Neural progenitor cell (in vitro differentiated cells): ENCODE measurements at regions not wholly inside any gene's neighbourhood (a gene's known extent, or its start where the extent isn't known, plus 50 kb on each side); places are given as distances from the start of the nearest gene placed in this dataset.

Source experiments
- DNase-seq: peaks from one replicate; pipeline ENCODE4 v3.0.0-alpha.2; 2016; ENCODE audit warnings: low spot score
- H2AFZ ChIP-seq: fragments of 200-600 bp; sonication (generic); replicated peaks from 2 replicates; pipeline ENCODE4 v1.6.1; 2016; ENCODE audit warnings: antibody characterized with exemption
- H3F3A ChIP-seq: fragments of 200-600 bp; sonication (generic); 2 replicates; pipeline ENCODE4 v1.6.1; 2016; ENCODE audit warnings: antibody characterized with exemption, low read depth
- H3K27ac ChIP-seq: fragments of 200-600 bp; sonication (generic); 2 replicates; pipeline ENCODE4 v1.5.1; 2016; ENCODE audit warnings: mild to moderate bottlenecking
- H3K27me3 ChIP-seq: fragments of 200-600 bp; sonication (generic); 2 replicates; pipeline ENCODE4 v1.6.1; 2016; ENCODE audit warnings: mild to moderate bottlenecking, moderate library complexity
- H3K36me3 ChIP-seq: fragments of 200-600 bp; sonication (generic); 2 replicates; pipeline ENCODE4 v1.5.1; 2016
- H3K4me1 ChIP-seq: fragments of 200-600 bp; sonication (generic); 2 replicates; pipeline ENCODE4 v1.6.1; 2016; ENCODE audit warnings: mixed run types
- H3K4me2 ChIP-seq: fragments of 200-600 bp; sonication (generic); 2 replicates; pipeline ENCODE4 v1.6.1; 2016
- H3K4me3 ChIP-seq: fragments of 200-600 bp; sonication (generic); 2 replicates; pipeline ENCODE4 v1.5.1; 2016
- H3K79me2 ChIP-seq: fragments of 200-600 bp; sonication (generic); 2 replicates; pipeline ENCODE4 v1.6.1; 2016; ENCODE audit warnings: low read depth
- H3K9ac ChIP-seq: fragments of 200-600 bp; sonication (generic); 2 replicates; pipeline ENCODE4 v1.6.1; 2016
- H3K9me3 ChIP-seq: fragments of 200-600 bp; sonication (generic); 2 replicates; pipeline ENCODE4 v1.5.1; 2016; ENCODE audit warnings: low read depth
- H4K20me1 ChIP-seq: fragments of 200-600 bp; sonication (generic); 2 replicates; pipeline ENCODE4 v1.6.1; 2016; ENCODE audit warnings: low read depth
- H3K27ac Mint-ChIP-seq: 3 replicates; pipeline ENCODE4 v1.8.0; 2021; ENCODE audit warnings: mixed read lengths
- H3K27me3 Mint-ChIP-seq: 2 replicates; pipeline ENCODE4 v1.8.0; 2022; ENCODE audit warnings: low read depth, mild to moderate bottlenecking, inconsistent platforms, moderate library complexity, mixed read lengths; ENCODE audit not compliant: insufficient read depth
- H3K36me3 Mint-ChIP-seq: 3 replicates; pipeline ENCODE4 v1.8.0; 2021; ENCODE audit warnings: mixed read lengths
- H3K4me1 Mint-ChIP-seq: 3 replicates; pipeline ENCODE4 v1.8.0; 2021; ENCODE audit warnings: mixed read lengths
- H3K4me3 Mint-ChIP-seq: 3 replicates; pipeline ENCODE4 v1.8.0; 2021; ENCODE audit warnings: mild to moderate bottlenecking, moderate library complexity, mixed read lengths
- H3K9me3 Mint-ChIP-seq: 3 replicates; pipeline ENCODE4 v1.8.0; 2020; ENCODE audit warnings: mixed read lengths
- CTCF ChIP-seq: fragments of 200-600 bp; sonication (generic); IDR thresholded peaks from 2 replicates; pipeline ENCODE4 v1.5.1; 2017; ENCODE audit warnings: antibody characterized with exemption, mild to moderate bottlenecking
- EZH2 ChIP-seq: fragments of 200-600 bp; sonication (generic); IDR thresholded peaks from 2 replicates; pipeline ENCODE4 v1.6.1; 2017; ENCODE audit warnings: antibody characterized with exemption, mild to moderate bottlenecking, moderate library complexity
- EZH2phosphoT487 ChIP-seq: fragments of 200-600 bp; sonication (generic); IDR thresholded peaks from 2 replicates; pipeline ENCODE4 v1.6.1; 2017; ENCODE audit warnings: antibody characterized with exemption

GRCh38 chr6:77021778-77022177 lies 441.5 kb downstream of the HTR1B start:
- Histone ChIP-seq H3F3A (no peaks in the 10 kb centered on the region), H3K27me3 (no peaks in the 10 kb centered on the region), H3K4me2 (no peak overlapping the region), H3K9me3 (no peaks in the 10 kb centered on the region), H3K79me2 (no peaks in the 10 kb centered on the region), H3K4me3 (no peak overlapping the region), H3K9ac (no peak overlapping the region), H3K4me1 (no peaks in the 10 kb centered on the region), H2AFZ (no peak overlapping the region), H4K20me1 (no peaks in the 10 kb centered on the region), H3K36me3 (no peaks in the 10 kb centered on the region), H3K27ac (no peak overlapping the region)
- H3K36me3 Mint-ChIP-seq = no peaks in the 10 kb centered on the region
- no peaks in the 10 kb centered on the region for H3K4me1 Mint-ChIP-seq
- no peak overlapping the region for H3K27ac Mint-ChIP-seq
- TF ChIP-seq CTCF (no peak), EZH2phosphoT487 (no peak), EZH2 (no peak)
- no peak overlapping the region for H3K4me3 Mint-ChIP-seq
- H3K27me3 Mint-ChIP-seq = no peaks in the 10 kb centered on the region
- no peaks in the 10 kb centered on the region for H3K9me3 Mint-ChIP-seq
- no peak for DNase-seq

- H3K36me3 ChIP-seq = no peaks in the 10 kb centered on the region
- no peaks in the 10 kb centered on the region for H3F3A ChIP-seq
- TF ChIP-seq EZH2phosphoT487 (no peak), EZH2 (no peak), CTCF (no peak)
- no peaks in the 10 kb centered on the region for H3K4me1 ChIP-seq
- H3K27me3 ChIP-seq = no peaks in the 10 kb centered on the region
- Mint-ChIP-seq H3K4me1 (no peaks in the 10 kb centered on the region), H3K27ac (no peak overlapping the region), H3K4me3 (no peak overlapping the region), H3K36me3 (no peaks in the 10 kb centered on the region), H3K27me3 (no peaks in the 10 kb centered on the region), H3K9me3 (no peaks in the 10 kb centered on the region)
- no peak overlapping the region for H3K9ac ChIP-seq
- no peak overlapping the region for H3K27ac ChIP-seq
- H3K79me2 ChIP-seq = no peaks in the 10 kb centered on the region
- H3K4me2 ChIP-seq = no peak overlapping the region
- H3K4me3 ChIP-seq = no peak overlapping the region
- H2AFZ ChIP-seq = no peak overlapping the region
- H4K20me1 ChIP-seq = no peaks in the 10 kb centered on the region
- no peak for DNase-seq
- no peaks in the 10 kb centered on the region for H3K9me3 ChIP-seq
These were observed 442.1 kb downstream of the HTR1B start for GRCh38 chr6:77021232-77021631.

GRCh38 chr6:77019081-77019480 lies 444.2 kb downstream of the HTR1B start:
- no peaks in the 10 kb centered on the region for H3K27me3 Mint-ChIP-seq
- no peak overlapping the region for H3K9ac ChIP-seq
- H3K4me3 ChIP-seq = no peak overlapping the region
- H3K9me3 Mint-ChIP-seq = no peaks in the 10 kb centered on the region
- no peaks in the 10 kb centered on the region for H3K36me3 ChIP-seq
- no peaks in the 10 kb centered on the region for H3K79me2 ChIP-seq
- H3K4me3 Mint-ChIP-seq = no peak overlapping the region
- no peak for DNase-seq
- H3K36me3 Mint-ChIP-seq = no peaks in the 10 kb centered on the region
- H3K27ac Mint-ChIP-seq = no peak overlapping the region
- H3F3A ChIP-seq = no peaks in the 10 kb centered on the region
- H2AFZ ChIP-seq = no peak overlapping the region
- H3K4me1 ChIP-seq = peaks cover 7% of the 10 kb centered on the region
- no peaks in the 10 kb centered on the region for H4K20me1 ChIP-seq
- no peaks in the 10 kb centered on the region for H3K9me3 ChIP-seq
- no peak overlapping the region for H3K27ac ChIP-seq
- peaks cover 14% of the 10 kb centered on the region for H3K4me1 Mint-ChIP-seq
- no peak for TF ChIP-seq EZH2
- no peak for TF ChIP-seq CTCF
- no peak for TF ChIP-seq EZH2phosphoT487
- no peak overlapping the region for H3K4me2 ChIP-seq
- no peaks in the 10 kb centered on the region for H3K27me3 ChIP-seq

- H3K79me2 ChIP-seq = no peaks in the 10 kb centered on the region
- Mint-ChIP-seq H3K27me3 (no peaks in the 10 kb centered on the region), H3K36me3 (no peaks in the 10 kb centered on the region), H3K4me1 (peaks cover 14% of the 10 kb centered on the region), H3K4me3 (no peak overlapping the region), H3K9me3 (peaks cover under 1% of the 10 kb centered on the region), H3K27ac (no peak overlapping the region)
- H3F3A ChIP-seq = no peaks in the 10 kb centered on the region
- no peak overlapping the region for H2AFZ ChIP-seq
- H3K9me3 ChIP-seq = no peaks in the 10 kb centered on the region
- H3K4me2 ChIP-seq = no peak overlapping the region
- no peaks in the 10 kb centered on the region for H3K27me3 ChIP-seq
- H3K4me3 ChIP-seq = no peak overlapping the region
- H3K4me1 ChIP-seq = peaks cover 7% of the 10 kb centered on the region
- no peaks in the 10 kb centered on the region for H3K36me3 ChIP-seq
- H3K9ac ChIP-seq = no peak overlapping the region
- H3K27ac ChIP-seq = no peak overlapping the region
- no peak for DNase-seq
- TF ChIP-seq EZH2phosphoT487 (no peak), EZH2 (no peak), CTCF (no peak)
- no peaks in the 10 kb centered on the region for H4K20me1 ChIP-seq
These were observed 445.8 kb downstream of the HTR1B start for GRCh38 chr6:77017537-77017936.
